ENCODE measurements at regions not wholly inside any gene's neighbourhood (a gene's known extent, or its start where the extent isn't known, plus 50 kb on each side); places are given as distances from the start of the nearest gene placed in this dataset.

DNA sequence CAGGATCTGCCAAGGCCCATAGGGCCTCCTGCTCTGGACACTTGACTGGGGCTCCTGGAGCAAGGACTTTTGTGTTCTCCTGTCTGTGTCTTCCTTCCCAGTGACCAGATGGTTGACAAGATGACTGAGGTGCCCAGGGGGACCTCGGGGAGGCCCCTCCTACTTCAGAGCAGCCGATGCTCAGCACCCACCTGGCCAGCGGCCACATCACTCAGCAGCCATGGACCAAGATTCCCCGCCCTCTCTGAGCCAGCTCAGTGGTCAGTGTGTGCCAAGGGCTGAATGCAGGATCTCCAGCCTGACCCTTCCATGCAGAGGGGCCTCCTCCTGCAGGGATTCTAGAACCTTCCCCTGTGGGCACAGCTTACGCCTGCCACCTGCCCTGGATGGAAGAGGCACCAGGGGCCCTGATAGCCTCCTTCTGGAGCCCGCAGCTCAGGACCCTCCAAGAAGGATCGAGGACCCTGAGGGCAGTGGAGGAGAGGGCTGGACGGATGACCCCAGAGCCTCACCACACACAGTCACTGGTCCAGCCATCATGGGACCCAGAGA, 87.4 kb upstream of the GPC1 start:
- TF ChIP-seq CTCF (IDR thresholded peaks at IDR 0.05; ENCODE audit: control extremely low read depth in 1 of 3, insufficient read depth in 1 of 3, low read depth in 1 of 3, low read length in 3 of 3) (no peak), SP1 (IDR thresholded peaks at IDR 0.05; ENCODE audit: low read depth, low read length) (no peak), ZNF274 (IDR thresholded peaks at IDR 0.05; ENCODE audit: borderline replicate concordance, extremely low read depth, low read length) (no peak), TAF1 (IDR thresholded peaks at IDR 0.05; ENCODE audit: low read depth, low read length) (no peak), RNF2 (IDR thresholded peaks at IDR 0.05; ENCODE audit: borderline replicate concordance, low read depth, low read length, missing control alignments, poor library complexity, severe bottlenecking) (no peak), EP300 (IDR thresholded peaks at IDR 0.05; ENCODE audit: borderline replicate concordance in 1 of 2, low read depth in 2 of 2, low read length in 2 of 2) (no peak), RBBP5 (IDR thresholded peaks at IDR 0.05; ENCODE audit: borderline replicate concordance, low read depth, low read length) (no peak)
- TF ChIP-seq, protein P1, sequence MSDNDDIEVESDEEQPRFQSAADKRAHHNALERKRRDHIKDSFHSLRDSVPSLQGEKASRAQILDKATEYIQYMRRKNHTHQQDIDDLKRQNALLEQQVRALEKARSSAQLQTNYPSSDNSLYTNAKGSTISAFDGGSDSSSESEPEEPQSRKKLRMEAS (IDR thresholded peaks at IDR 0.05), result no peak

Measured in H1 (cell line).